D721Med (cell line): ENCODE measurements at regions not wholly inside any gene's neighbourhood (a gene's known extent, or its start where the extent isn't known, plus 50 kb on each side); places are given as distances from the start of the nearest gene placed in this dataset.

Source experiments
- DNase-seq: peaks from one replicate; pipeline ENCODE4 v3.0.0; 2011; ENCODE audit warnings: low spot score; ENCODE audit not compliant: insufficient read length
- FAIRE-seq: peaks from 2 replicates; lab custom pipeline; 2011; peaks lifted over from hg19 to GRCh38; lab: Jason Lieb, UNC
- CTCF ChIP-seq: IDR thresholded peaks from 2 replicates; pipeline ENCODE4 v1.5.1; 2012; ENCODE audit warnings: mild to moderate bottlenecking, control low read depth; ENCODE audit not compliant: insufficient read depth; ENCODE audit errors: missing control alignments

DNA sequence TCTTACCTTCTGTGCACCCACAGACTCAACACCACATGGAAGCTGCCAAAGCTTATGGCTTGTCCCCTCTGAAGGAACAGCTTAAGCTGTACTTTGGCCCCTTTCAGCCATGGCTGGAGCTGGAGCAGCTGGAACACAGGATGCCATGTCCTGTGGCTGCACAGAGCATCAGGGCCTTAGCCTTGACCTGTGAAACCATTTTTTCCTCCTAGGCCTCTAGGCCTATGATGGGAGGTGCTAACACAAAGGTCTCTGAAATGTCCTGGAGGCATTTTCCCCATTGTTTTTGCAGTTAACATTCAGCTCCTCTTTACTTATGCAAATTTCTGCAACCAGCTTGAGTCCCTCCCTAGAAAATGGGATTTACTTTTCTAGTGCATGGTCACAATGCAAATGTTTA is 461.4 kb upstream of the TYRP1 start:
- FAIRE-seq: no peak

GRCh38 chr9:12232836-12233235 is 460.3 kb upstream of the TYRP1 start:
- no peak for TF ChIP-seq CTCF
- no peak for DNase-seq
- no peak for FAIRE-seq

More for the DNA sequence above, 461.4 kb upstream of the TYRP1 start:
- TF ChIP-seq CTCF: no peak
- DNase-seq: no peak

- no peak for TF ChIP-seq CTCF
- FAIRE-seq: no peak
- no peak for DNase-seq
Measured at GRCh38 chr9:12253941-12254340, 439.2 kb upstream of the TYRP1 start.

- TF ChIP-seq CTCF: no peak
- FAIRE-seq (no peak), DNase-seq (no peak)
Measured at GRCh38 chr9:12266758-12267157, 426.4 kb upstream of the TYRP1 start.

GRCh38 chr9:12271421-12271891 is 421.7 kb upstream of the TYRP1 start:
- FAIRE-seq: no peak
- TF ChIP-seq CTCF: no peak
- no peak for DNase-seq

DNA sequence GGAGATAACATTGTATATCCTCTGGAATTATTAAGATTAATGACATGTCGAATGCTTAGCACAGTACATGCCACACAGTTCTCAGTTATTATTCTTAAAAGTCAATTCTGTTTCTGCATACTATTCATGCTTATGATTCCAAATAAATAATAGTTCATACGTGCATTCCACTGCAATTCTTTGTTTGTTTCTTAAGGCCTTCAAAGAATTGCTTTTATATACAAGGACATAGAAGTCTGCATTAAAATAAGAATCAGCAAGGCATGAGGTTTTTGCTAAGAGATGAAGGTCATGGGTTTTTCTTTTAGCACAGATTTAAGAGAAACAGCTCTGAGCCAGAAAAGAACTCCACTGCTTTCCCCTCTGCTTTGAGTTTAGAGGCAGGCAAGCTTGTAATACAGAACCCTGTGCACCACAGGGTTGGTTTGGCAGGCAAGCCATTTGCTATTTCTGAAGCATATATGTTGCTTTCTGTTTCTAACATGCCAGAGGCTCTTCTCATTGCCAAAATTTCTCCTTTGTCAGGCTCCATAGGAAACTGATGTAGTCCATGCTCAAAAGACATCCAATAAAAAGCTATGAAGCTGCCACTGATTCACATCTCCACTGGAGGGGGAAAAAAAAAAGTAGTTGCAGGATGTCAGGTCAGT is 420.6 kb upstream of the TYRP1 start:
- FAIRE-seq: no peak
- no peak for DNase-seq
- no peak for TF ChIP-seq CTCF

GRCh38 chr9:12274577-12274976 is 418.6 kb upstream of the TYRP1 start:
- DNase-seq (no peak), FAIRE-seq (no peak)

More at GRCh38 chr9:12274577-12274976, 418.6 kb upstream of the TYRP1 start:
- TF ChIP-seq CTCF: no peak
